GM12878 (cell line): ENCODE measurements at regions not wholly inside any gene's neighbourhood (a gene's known extent, or its start where the extent isn't known, plus 50 kb on each side); places are given as distances from the start of the nearest gene placed in this dataset.

Experiments
- CTCF ChIP-seq, 3 experiments: IDR thresholded peaks in 2 of 3; conservative IDR thresholded peaks in 1 of 3; 2 replicates each; pipeline ENCODE4 v1.5.1; 2011; ENCODE audit warnings: low read depth in 3 of 3, low read length in 3 of 3, mild to moderate bottlenecking in 3 of 3, control low read depth in 2 of 3, moderate library complexity in 2 of 3, inconsistent platforms in 1 of 3, mixed read lengths in 1 of 3; ENCODE audit not compliant: control insufficient read depth in 2 of 3, insufficient read depth in 1 of 3; ENCODE audit errors: extremely low read depth in 1 of 3
- ELK1 ChIP-seq: IDR thresholded peaks from 2 replicates; pipeline ENCODE4 v1.6.1; 2012; ENCODE audit warnings: low read depth, low read length, improper control_type of control experiment
- EP300 ChIP-seq, 2 experiments: fragments of 150-350 bp in 1 of 2; IDR thresholded peaks; 2 replicates each; pipeline ENCODE4 v1.6.1; 2011 to 2012; ENCODE audit warnings: low read depth in 2 of 2, low read length in 2 of 2, borderline replicate concordance in 1 of 2, improper control_type of control experiment in 1 of 2, inconsistent platforms in 1 of 2; ENCODE audit not compliant: control insufficient read depth in 1 of 2
- EZH2 ChIP-seq: IDR thresholded peaks from 2 replicates; pipeline ENCODE4 v1.6.1; 2012; ENCODE audit warnings: low read depth, mild to moderate bottlenecking, control low read depth, inconsistent platforms, low read length, borderline replicate concordance; ENCODE audit not compliant: control insufficient read depth
- FOXK2 ChIP-seq: fragments of 450-650 bp; IDR thresholded peaks from 2 replicates; pipeline ENCODE4 v1.6.1; 2017; ENCODE audit warnings: mild to moderate bottlenecking, moderate library complexity
- HDAC6 ChIP-seq: fragments of 200-600 bp; sonication (generic); IDR thresholded peaks from one replicate; pipeline ENCODE4 v1.8.0; 2017; ENCODE audit warnings: antibody characterized with exemption; ENCODE audit not compliant: unreplicated experiment
- MAX ChIP-seq: IDR thresholded peaks from 2 replicates; pipeline ENCODE4 v1.6.1; 2012; ENCODE audit warnings: low read depth, low read length, improper control_type of control experiment
- MYC ChIP-seq: IDR thresholded peaks from 2 replicates; pipeline ENCODE4 v1.6.1; 2011; ENCODE audit warnings: mild to moderate bottlenecking, low read length, moderate library complexity, inconsistent platforms; ENCODE audit not compliant: insufficient read depth, insufficient replicate concordance, insufficient read length, severe bottlenecking
- RCOR1 ChIP-seq: conservative IDR thresholded peaks from 2 replicates; pipeline ENCODE4 v1.6.1; 2012; ENCODE audit warnings: low read depth, low read length, improper control_type of control experiment
- TAF1 ChIP-seq: IDR thresholded peaks from 2 replicates; pipeline ENCODE4 v1.6.1; 2011; ENCODE audit warnings: mild to moderate bottlenecking, low read depth, low read length, borderline replicate concordance
- WRNIP1 ChIP-seq: IDR thresholded peaks from 2 replicates; pipeline ENCODE4 v1.6.1; 2011; ENCODE audit warnings: low read depth, low read length, improper control_type of control experiment, borderline replicate concordance
- ZBTB33 ChIP-seq: fragments of 450-650 bp; IDR thresholded peaks from 2 replicates; pipeline ENCODE4 v1.6.1; 2017; ENCODE audit warnings: mild to moderate bottlenecking

- TF ChIP-seq CTCF (IDR thresholded peaks at IDR 0.05 in 2 of 3, conservative IDR thresholded peaks at IDR 0.05 in 1 of 3; ENCODE audit: control insufficient read depth in 2 of 3, extremely low read depth in 1 of 3, insufficient read depth in 1 of 3, low read depth in 3 of 3, low read length in 3 of 3) = no peak
- no peak for TF ChIP-seq EZH2
- TF ChIP-seq MAX = no peak
- TF ChIP-seq MYC = no peak
- TF ChIP-seq TAF1 = no peak
- no peak for TF ChIP-seq FOXK2
- no peak for TF ChIP-seq ELK1
- TF ChIP-seq RCOR1 = no peak
- TF ChIP-seq EP300 (IDR thresholded peaks at IDR 0.05; ENCODE audit: borderline replicate concordance in 1 of 2, control insufficient read depth in 1 of 2, low read depth in 2 of 2, low read length in 2 of 2) = no peak
- no peak for TF ChIP-seq HDAC6
- TF ChIP-seq WRNIP1 = no peak
- TF ChIP-seq ZBTB33 = no peak
Observed at GRCh38 chr20:50257860-50258259, 67.2 kb downstream of the CEBPB start.
